IPS DF 6.9 (cell line): ENCODE measurements at regions not wholly inside any gene's neighbourhood (a gene's known extent, or its start where the extent isn't known, plus 50 kb on each side); places are given as distances from the start of the nearest gene placed in this dataset.

Experiments
- DNase-seq: peaks from one replicate; pipeline ENCODE4 v3.0.0-alpha.2; 2013; ENCODE audit warnings: low read depth, low spot score
- H3K27ac ChIP-seq: one replicate; pipeline ENCODE4 v1.5.1; 2013; ENCODE audit warnings: low read length, control low read depth
- H3K27me3 ChIP-seq: 2 replicates; pipeline ENCODE4 v1.6.1; 2013; ENCODE audit warnings: mild to moderate bottlenecking, low read length; ENCODE audit not compliant: control insufficient read depth, insufficient read depth
- H3K36me3 ChIP-seq: 2 replicates; pipeline ENCODE4 v1.6.1; 2013; ENCODE audit warnings: low read length; ENCODE audit not compliant: control insufficient read depth, insufficient read depth
- H3K4me1 ChIP-seq: 2 replicates; pipeline ENCODE4 v1.6.1; 2013; ENCODE audit warnings: low read length; ENCODE audit not compliant: control insufficient read depth, insufficient read depth
- H3K4me3 ChIP-seq: 2 replicates; pipeline ENCODE4 v1.5.1; 2013; ENCODE audit warnings: mild to moderate bottlenecking, low read length
- H3K9me3 ChIP-seq: 2 replicates; pipeline ENCODE4 v1.6.1; 2013; ENCODE audit warnings: low read length, inconsistent platforms; ENCODE audit not compliant: control insufficient read depth, insufficient read depth
- WGBS: extraction: QIAGEN DNeasy Blood & Tissue Kit; methylation state at CpG from one replicate; pipeline ENCODE4 v1.1.7; 2013; ENCODE audit warnings: mixed read lengths, missing lambda C conversion rate; ENCODE audit not compliant: insufficient read length, insufficient coverage; 5-methylcytosine and 5-hydroxymethylcytosine counted together

- no peaks in the 10 kb centered on the region for H3K9me3 ChIP-seq
- no peak for DNase-seq
- H3K4me3 ChIP-seq: no peak overlapping the region
- no peaks in the 10 kb centered on the region for H3K36me3 ChIP-seq
- H3K4me1 ChIP-seq: no peaks in the 10 kb centered on the region
- H3K27me3 ChIP-seq: no peaks in the 10 kb centered on the region
- H3K27ac ChIP-seq: no peak overlapping the region
- no CpG with 5 or more reads among the region's 1 CpG for WGBS
Observed at GRCh38 chr4:66193487-66193886, 523.2 kb upstream of the EPHA5 start.

GRCh38 chr4:66187175-66187720 lies 517.0 kb upstream of the EPHA5 start:
- Histone ChIP-seq H3K9me3 (no peaks in the 10 kb centered on the region), H3K36me3 (no peaks in the 10 kb centered on the region), H3K4me1 (no peaks in the 10 kb centered on the region), H3K4me3 (no peak overlapping the region), H3K27me3 (no peaks in the 10 kb centered on the region), H3K27ac (no peak overlapping the region)
- no peak for DNase-seq
- WGBS: no CpG with 5 or more reads among the region's 3 CpGs

GRCh38 chr4:66186095-66186494 lies 515.8 kb upstream of the EPHA5 start:
- Histone ChIP-seq H3K27me3 (no peaks in the 10 kb centered on the region), H3K4me3 (no peak overlapping the region), H3K9me3 (no peaks in the 10 kb centered on the region), H3K27ac (no peak overlapping the region), H3K4me1 (no peaks in the 10 kb centered on the region), H3K36me3 (no peaks in the 10 kb centered on the region)
- no peak for DNase-seq

GRCh38 chr4:66182636-66183035 lies 512.3 kb upstream of the EPHA5 start:
- Histone ChIP-seq H3K36me3 (no peaks in the 10 kb centered on the region), H3K9me3 (no peaks in the 10 kb centered on the region), H3K4me3 (no peak overlapping the region), H3K4me1 (no peaks in the 10 kb centered on the region), H3K27ac (no peak overlapping the region), H3K27me3 (no peaks in the 10 kb centered on the region)
- DNase-seq: no peak
- no CpG with 5 or more reads among the region's 1 CpG for WGBS

- Histone ChIP-seq H3K4me3 (no peak overlapping the region), H3K4me1 (no peaks in the 10 kb centered on the region), H3K9me3 (no peaks in the 10 kb centered on the region), H3K27ac (no peak overlapping the region), H3K36me3 (no peaks in the 10 kb centered on the region), H3K27me3 (no peaks in the 10 kb centered on the region)
- no peak for DNase-seq
Observed at GRCh38 chr4:66178906-66179305, 508.6 kb upstream of the EPHA5 start.

- no peaks in the 10 kb centered on the region for H3K27me3 ChIP-seq
- H3K27ac ChIP-seq: no peak overlapping the region
- WGBS: no CpG with 5 or more reads among the region's 5 CpGs
- H3K4me1 ChIP-seq: no peaks in the 10 kb centered on the region
- DNase-seq: peak; percentile 13
- no peaks in the 10 kb centered on the region; the same call in 1 of the 2 replicates for H3K36me3 ChIP-seq
- no peak overlapping the region for H3K4me3 ChIP-seq
- peaks cover 2% of the 10 kb centered on the region for H3K9me3 ChIP-seq
Observed at GRCh38 chr4:66169341-66169740, 499.1 kb upstream of the EPHA5 start.

GRCh38 chr4:66164869-66165268 lies 494.6 kb upstream of the EPHA5 start:
- WGBS: no CpG with 5 or more reads among the region's 1 CpG
- Histone ChIP-seq H3K27ac (no peak overlapping the region), H3K27me3 (no peaks in the 10 kb centered on the region), H3K36me3 (no peaks in the 10 kb centered on the region; the same call in 1 of the 2 replicates), H3K4me3 (no peak overlapping the region), H3K9me3 (peaks cover 2% of the 10 kb centered on the region), H3K4me1 (no peaks in the 10 kb centered on the region)
- DNase-seq: no peak

- no peak overlapping the region for H3K27ac ChIP-seq
- peaks cover 2% of the 10 kb centered on the region for H3K9me3 ChIP-seq
- H3K4me1 ChIP-seq: no peaks in the 10 kb centered on the region
- H3K4me3 ChIP-seq: no peak overlapping the region
- H3K36me3 ChIP-seq: no peaks in the 10 kb centered on the region; the same call in 1 of the 2 replicates
- no peaks in the 10 kb centered on the region for H3K27me3 ChIP-seq
- no peak for DNase-seq
- WGBS: no CpG with 5 or more reads among the region's 1 CpG
Observed at GRCh38 chr4:66160606-66161005, 490.3 kb upstream of the EPHA5 start.

GRCh38 chr4:66157594-66157993 lies 487.3 kb upstream of the EPHA5 start:
- H3K36me3 ChIP-seq: no peaks in the 10 kb centered on the region
- H3K4me3 ChIP-seq: no peak overlapping the region
- no peak for DNase-seq
- no peaks in the 10 kb centered on the region for H3K4me1 ChIP-seq
- no peaks in the 10 kb centered on the region for H3K9me3 ChIP-seq
- H3K27ac ChIP-seq: no peak overlapping the region
- H3K27me3 ChIP-seq: no peaks in the 10 kb centered on the region

- Histone ChIP-seq H3K27me3 (no peaks in the 10 kb centered on the region), H3K4me1 (no peaks in the 10 kb centered on the region), H3K9me3 (no peaks in the 10 kb centered on the region), H3K4me3 (no peak overlapping the region), H3K27ac (no peak overlapping the region), H3K36me3 (no peaks in the 10 kb centered on the region)
- no peak for DNase-seq
- WGBS: no CpG with 5 or more reads among the region's 6 CpGs
Observed at GRCh38 chr4:66130042-66130441, 459.8 kb upstream of the EPHA5 start.

- no CpG with 5 or more reads among the region's 1 CpG for WGBS
- DNase-seq: no peak
Observed at GRCh38 chr4:66123831-66124413, 453.6 kb upstream of the EPHA5 start.

More at GRCh38 chr4:66123831-66124413, 453.6 kb upstream of the EPHA5 start:
- Histone ChIP-seq H3K9me3 (no peaks in the 10 kb centered on the region), H3K36me3 (no peaks in the 10 kb centered on the region), H3K27me3 (no peaks in the 10 kb centered on the region), H3K27ac (no peak overlapping the region), H3K4me1 (no peaks in the 10 kb centered on the region), H3K4me3 (no peak overlapping the region)
